GM18909 (cell line): ENCODE measurements at regions not wholly inside any gene's neighbourhood (a gene's known extent, or its start where the extent isn't known, plus 50 kb on each side); places are given as distances from the start of the nearest gene placed in this dataset.

Experiments
- ATAC-seq: cut with Tn5 transposase; IDR thresholded peaks from one replicate; pipeline ENCODE4 v1.9.1; 2021; ENCODE audit warnings: mild to moderate bottlenecking; ENCODE audit not compliant: unreplicated experiment, poor library complexity

DNA sequence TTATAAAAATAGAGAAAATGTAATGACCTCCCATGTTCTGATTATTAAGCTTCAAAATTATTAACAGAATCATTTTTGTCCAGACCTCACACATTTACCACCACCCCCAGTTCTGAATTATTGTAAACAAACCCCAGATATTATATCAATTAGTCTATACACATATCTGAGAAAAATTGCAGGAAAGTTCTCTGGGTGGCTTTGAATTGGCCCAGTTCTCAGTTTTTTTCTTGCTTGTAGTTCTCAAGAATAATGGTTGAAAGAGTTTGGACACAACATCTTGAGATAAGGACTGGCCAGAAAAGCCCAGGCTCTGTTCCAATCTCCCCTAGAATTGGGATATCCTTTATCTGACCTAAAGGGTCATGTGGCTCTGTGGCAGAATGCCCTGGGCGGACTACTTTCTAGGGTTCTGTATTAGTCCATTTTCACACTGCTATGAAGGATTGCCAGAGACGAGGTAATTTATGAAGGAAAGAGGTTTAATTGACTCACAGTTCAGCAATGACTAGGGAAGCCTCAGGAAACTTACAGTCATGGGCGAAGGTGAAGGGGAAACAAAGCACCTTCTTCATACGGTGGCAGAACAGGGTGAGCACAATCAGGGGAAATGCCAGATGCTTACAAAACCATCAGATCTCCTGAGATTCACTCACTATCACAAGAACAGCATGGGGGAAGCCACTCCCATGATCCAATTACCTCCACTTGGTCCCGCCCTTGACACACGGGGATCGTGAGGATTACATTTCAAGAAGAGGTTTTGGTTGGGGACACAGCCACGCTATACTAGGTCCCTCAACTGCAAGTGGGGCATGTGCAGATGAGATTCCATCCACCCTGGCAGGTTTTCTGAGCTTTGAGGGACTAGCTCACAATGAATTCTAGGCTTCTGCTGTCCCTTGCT is 1504.6 kb upstream of the FLRT2 start:
- no peak for ATAC-seq

DNA sequence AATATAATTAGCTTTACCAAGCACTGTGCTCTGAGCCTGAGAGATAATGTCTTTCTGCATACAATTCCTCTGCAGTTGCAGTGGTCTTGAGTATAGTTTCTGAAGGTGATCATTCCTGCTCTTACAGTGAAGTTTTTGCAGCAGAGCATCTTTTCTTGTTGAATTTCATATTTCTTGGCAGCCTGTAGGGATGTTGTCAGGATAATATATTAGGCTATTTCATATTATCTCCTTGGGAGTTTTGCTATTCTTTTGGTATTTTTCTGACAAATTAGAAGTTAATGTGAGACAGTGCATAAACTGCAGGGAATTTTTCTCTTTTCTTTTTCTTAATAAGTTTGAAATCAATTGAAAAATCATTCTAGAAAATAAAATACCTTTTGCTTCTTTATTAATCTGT is 1502.6 kb upstream of the FLRT2 start:
- ATAC-seq: no peak

DNA sequence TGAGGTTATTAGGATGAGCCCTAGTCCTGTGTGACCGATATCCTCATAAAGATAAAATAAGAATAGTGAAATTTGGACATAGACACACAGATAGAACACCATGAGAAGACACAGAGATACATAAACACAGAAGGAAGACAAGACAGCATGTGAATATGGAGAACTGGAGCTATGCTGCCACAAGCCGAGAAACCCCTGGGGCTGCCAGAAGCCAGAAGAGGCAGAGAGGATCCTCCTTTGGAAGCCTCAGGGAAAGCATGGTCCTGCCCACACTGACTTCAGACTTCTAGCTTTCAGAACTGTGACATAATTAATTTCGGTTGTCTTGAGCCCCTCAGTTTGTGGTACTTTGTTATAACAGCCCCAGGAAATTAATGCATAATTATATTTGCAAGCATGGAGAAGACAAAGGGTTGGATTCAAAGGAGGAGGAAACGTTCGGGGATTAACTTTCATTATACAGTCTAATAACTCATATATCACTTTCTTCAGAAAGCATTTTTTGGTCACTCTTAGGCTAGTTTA is 1501.8 kb upstream of the FLRT2 start:
- ATAC-seq: no peak

DNA sequence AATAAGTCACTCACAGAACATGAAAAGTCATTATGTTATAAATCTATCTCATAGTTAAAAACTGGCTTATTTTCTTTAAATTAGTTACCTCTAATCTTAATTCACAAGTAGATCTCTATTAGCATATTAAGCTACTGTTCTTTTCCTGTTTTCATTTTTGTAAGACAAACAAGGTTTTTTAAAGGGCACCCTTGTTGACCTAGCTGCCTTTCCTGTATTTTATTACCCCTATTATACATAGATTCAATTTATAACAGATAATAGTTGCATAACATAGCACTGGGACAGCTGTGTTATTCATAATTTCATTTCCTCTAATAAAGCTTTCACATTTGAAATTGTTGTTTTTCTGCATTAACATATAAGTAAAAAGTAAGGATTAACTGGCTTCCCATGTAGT is 1500.7 kb upstream of the FLRT2 start:
- no peak for ATAC-seq

DNA sequence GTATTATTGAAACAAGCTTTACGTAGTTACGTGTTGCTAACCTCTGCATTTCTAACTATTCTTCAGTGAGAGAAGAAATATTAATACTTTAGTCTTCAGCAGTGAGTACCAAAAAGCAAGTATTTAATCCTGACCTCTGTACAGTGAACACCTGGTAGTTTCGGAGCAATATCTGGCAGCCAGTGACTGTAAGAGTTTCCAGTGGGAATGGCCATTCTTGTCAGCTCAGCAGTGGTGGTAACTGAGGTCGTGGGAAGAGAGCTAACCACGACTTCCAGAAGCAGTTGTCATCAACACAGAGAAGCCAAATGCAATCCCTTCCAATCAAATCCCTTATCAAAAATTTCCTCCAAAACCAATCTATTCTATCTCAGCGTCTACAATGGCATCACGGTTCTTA is 1500.2 kb upstream of the FLRT2 start:
- ATAC-seq: no peak

DNA sequence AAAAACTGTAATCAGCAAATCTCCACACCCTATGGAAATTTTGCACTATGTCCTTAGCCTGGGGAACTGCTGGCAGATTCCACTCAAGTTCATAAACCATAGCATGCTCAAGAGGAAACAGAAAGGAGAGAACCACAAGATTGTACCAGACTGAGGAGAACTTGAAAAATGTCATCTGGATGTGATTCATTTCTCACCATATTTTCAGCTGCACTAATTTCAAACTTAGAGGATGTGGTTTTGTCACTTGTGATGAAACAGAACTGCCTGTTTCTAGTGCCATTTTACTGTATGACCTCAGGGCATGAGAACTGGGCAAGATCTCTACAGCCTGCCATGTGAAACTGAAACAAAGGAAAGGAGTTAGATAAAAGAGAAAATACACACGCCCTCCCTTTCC is 1493.1 kb upstream of the FLRT2 start:
- ATAC-seq: no peak

DNA sequence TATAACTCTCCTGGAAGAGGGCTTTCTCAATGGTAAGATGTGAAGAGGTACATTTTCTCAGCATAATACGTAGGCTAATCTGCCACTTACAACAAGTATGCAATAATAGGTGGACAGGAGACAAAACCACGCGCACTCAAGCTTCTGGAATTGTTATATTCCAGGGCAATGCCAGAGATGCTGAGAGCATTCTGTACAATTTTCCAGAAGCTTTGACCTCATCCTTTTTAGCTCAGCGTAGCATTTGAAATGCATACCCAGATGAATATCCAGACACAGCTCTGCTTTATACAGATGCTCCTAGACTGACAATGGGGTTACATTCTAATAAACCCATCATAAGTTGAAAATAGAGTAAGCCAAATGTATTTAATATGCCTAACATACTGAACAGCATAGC is 1492.4 kb upstream of the FLRT2 start:
- ATAC-seq: no peak

DNA sequence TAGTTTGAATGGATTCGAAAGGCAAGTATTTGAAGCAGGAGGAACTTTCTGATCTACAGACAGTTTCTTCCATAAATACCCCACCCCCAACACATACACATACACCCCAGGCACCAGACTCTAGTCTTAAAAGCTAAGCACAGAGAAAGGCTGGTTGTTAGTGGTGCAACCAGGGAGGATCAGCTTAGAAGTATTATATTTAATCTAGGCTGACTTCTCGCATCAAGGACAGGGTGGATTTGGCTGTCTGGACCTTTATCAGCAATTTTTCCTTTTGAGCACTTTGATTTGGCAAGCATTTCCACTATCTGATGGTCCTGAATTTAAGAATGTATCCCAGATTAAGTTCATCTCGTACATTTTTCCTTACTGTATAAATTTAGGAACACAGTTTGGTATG is 1489.8 kb upstream of the FLRT2 start:
- ATAC-seq: no peak

DNA sequence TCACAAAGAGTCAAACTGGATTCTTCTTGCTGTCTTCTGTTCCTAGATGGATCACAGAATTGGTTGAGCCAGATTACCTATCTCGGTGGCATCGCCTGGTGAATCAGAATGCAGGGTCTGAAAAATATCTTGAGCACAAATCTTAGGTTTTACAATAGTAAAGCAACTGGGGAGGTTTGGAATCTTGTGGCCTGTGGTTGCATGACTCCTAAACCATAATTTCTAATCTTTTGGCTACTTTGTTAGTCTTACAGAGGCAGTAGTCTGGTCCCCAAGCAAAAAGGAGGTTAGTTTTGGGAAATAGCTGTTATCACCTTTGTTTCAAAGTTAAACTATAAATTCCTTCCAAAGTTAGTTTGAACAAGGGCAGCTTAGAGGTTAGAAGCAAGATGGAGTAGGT is 1488.5 kb upstream of the FLRT2 start:
- no peak for ATAC-seq

DNA sequence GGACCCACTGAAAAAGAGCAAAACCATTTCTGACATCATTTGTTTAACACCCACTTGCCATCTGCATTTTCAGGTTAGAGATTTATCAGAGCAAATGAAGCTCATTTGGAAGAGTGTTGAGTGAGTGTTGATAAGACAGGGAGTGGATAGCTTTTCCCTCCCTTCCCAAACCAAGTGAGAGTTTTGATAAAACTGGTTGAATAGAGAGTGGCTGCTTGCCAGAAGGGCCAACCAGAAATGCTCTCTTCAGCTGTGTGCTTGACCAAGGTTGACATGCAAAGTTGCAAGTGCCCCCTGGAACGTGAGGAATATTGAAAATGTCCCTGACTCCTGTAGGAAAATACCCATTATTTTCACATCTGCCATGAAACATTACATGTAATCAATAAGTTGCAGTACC is 1487.0 kb upstream of the FLRT2 start:
- no peak for ATAC-seq

DNA sequence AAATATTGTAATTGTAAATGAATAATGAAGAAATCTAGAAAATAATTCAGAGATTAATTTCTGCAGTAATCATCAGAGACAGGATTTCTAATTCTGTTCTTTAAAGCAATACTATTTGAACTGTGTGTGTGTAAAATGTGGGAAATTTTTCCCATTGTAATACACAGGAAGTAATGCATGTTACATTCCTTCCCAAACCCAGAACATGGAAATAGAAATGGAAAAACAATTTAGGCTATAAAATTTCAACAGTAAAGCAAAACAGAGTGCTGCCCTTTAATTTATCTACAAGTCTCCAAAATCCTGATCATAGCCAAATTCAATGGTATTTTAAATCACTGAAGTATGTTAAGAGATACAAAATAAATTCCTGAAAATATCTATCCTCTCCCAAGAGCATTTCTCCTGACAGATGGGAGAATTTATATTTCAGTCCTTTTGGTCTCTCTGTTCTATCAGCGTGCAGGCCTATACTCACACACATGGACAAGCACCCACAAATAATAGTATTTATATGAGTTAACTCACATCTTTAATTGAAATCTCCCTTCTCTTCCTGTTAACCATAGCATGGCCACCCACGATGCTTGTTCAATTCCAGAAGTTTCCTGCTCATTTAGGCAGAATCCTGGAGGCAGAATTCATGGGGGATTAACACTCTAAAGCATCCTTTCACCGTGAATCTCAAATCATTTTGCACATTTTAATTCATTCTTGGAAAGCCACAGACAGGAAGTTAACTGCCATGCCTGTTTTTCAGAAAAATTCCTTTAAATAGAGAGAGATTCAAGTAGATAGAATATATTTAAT is 1465.4 kb upstream of the FLRT2 start:
- no peak for ATAC-seq

DNA sequence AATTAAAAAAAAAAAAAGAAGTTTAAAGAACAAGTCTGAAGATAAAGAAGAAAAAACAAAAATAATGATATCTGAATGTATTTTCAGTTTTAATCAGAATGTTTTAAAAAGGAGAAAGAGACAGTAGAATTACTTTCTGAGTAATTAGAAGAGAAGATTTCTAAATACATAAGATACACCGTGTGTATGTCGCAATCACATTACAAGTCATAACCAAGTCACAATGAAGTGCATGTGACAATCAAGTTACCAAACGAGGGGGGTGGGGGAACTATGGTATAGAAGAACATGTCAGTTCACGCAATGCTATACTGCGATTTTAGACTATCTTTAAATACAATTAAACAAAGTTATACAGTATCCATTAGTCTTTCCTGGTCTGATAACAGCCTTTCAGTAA is 1464.1 kb upstream of the FLRT2 start:
- ATAC-seq: no peak

DNA sequence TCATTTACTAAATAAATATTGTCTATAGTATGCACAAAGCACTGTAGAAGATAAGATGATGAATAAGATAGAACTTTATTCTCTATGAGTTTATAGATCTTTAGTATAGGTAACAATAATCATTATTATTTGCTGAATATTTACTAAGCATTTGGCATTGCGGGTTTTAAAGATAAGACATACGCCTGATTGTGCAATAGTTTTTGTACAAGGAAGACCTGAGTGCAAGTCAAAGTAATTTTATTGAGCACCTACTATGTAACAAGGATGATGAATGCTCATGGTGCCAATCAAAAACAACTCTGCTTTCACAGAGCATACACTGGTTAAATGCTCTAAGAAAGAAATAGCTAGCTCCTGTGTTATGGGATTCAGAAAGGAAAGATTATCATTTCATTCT is 1461.7 kb upstream of the FLRT2 start:
- no peak for ATAC-seq

DNA sequence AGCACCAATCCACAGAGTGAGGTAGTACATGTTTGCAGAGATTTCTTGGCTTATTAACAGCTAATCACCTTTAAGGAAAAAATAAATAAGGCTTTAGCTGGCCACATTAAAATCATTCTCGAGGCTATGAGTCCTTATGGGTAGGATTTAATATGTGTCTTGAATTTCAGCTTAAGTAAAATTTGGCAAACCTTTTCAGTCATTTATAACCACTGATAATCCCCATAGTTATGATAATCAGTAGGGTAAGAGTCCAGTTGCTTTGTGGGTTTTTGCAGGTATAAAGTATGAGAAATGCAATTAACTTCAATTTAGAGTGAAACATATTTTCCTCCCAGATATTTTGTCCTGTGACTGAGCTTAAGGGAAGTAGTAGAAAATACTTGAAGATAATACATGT is 1458.9 kb upstream of the FLRT2 start:
- ATAC-seq: no peak

DNA sequence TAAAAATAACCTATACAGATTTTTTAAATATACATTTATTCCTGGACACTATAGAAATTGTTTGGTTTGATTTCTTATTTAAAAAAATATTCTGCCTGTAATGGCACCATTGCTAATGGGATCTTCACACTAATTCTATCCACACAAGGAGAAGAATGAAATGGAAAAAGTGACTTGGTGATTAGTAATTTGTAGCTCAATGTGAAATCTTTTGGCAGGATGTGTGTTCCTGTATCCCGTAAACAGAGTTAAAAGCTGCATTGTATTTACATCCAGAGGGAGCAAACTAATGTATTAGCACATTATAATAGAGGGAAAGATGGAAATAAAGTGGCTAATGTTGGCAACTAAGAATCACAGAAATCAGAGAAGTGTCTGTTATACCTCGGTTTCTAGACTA is 1455.3 kb upstream of the FLRT2 start:
- ATAC-seq: no peak

DNA sequence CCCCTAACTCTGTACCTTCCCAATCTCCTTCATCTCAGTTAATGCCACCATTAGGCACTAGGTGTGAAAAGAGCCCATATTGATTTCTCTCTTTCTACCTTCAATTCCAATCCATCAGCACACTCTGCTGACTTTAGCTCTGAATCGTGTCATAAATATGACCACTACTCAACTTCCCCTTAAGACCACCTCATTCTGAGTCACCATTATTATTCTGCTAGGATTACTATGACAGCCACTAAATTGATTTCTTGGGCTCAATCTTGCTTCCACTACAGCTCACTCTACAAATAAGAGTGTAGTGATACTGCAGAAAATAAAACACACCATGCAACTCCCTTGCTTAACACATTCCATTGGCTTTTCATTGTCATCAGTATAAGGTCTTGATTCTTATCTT is 1449.0 kb upstream of the FLRT2 start:
- ATAC-seq: no peak

DNA sequence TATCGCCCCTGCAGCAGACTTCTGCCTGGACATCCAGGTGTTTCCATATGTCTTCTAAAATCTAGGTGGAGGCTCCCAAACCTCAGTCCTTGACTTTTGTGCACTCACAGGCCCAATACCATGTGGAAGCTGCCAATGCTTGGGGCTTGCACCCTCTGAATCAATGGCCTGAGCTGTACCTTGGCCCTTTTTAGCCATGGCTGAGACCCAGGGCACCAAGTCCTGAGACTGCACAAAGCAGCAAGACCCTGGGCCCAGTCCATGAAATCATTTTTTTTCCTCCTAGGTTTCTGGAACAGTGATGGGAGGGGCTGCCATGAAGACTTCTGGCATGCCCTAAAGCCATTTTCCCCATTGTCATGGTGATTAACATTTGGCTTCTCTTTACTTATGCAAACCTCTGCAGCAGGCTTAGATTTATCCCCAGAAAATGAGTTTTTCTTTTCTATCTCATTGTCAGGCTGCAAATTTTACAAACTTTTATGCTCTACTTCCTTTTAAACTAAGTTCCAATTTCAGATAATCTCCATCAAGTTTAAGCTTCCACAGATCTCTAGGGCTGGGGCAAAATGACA is 1445.8 kb upstream of the FLRT2 start:
- ATAC-seq: no peak

DNA sequence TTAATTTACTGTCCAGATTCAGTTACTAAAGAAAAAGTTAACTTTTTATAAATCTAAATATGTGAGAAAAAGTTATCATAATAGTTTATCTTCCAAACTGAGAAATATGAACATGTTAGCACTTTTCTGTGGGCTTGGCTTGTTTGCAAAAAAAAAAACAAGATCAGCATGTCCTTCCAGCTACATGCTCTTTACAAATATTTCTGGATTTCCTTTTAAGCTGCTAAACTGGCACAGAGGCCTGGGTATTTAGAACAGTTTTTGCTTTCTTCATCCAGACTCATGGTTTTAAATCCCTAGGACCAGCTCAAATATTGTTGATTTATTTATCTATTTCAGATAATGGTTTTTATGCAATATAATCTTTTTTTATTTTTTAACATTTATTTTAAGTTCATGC is 1444.5 kb upstream of the FLRT2 start:
- ATAC-seq: no peak

DNA sequence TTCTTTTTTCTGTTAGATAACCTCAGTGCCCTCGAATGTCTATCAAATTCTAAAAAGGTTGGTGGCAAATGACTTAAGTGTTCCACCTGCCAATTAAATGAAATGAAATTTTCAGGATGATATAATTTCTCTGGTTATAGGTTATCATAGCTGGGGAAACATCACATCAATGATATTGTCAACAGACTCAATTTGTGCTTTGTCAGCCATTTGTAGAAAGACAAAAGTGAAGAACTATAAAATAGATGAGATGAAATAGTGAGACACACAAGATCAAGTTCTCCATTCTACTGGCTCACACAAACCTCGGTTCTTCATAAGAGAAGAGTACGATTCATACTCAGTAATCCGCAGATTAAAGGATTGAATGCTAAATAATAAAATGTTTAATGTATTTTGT is 1443.2 kb upstream of the FLRT2 start:
- no peak for ATAC-seq

DNA sequence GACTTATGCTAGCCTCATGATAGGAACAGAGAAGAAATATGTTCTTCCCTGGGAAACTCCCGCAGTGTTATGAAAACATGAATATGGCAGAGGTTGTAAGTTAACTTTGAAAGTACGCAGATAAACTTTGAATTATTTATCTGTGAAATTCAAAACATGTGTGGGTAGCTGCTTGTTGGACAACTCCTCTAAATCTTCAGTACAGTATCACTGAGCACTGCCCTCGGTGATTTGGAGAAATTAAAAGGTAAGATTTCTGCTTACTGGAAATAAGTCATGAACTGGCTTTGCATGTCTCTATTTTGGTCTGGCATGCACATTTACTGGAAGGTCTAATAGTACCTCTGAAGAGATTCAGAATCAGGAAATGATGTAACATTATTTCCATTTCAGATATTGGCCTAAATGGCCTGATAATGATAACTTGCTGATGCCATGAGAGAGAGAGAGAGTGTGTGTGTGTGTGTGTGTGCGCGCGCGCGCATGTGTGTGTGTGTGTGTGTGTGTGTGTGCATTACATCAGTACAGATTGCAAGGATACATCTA is 1441.9 kb upstream of the FLRT2 start:
- no peak for ATAC-seq

DNA sequence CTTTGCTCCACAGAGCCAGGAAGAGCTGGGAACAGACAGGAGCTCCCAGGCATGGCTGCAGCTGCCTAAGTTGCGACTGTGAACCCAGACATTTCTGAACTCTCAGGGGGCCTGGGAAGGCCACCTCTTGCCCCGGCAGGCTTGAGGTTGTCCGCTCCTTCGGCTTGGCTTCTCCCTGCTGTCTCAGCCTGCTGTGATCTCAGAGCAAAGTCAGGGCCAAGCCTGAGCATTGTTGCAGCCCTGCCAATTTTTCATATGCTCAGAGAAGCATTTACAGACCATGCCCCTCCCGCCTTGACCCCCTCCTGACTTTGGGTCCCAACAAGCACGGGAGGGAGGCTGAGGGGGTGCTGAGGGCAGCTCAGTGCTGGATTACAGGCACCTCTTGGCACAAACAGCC is 1439.1 kb upstream of the FLRT2 start:
- no peak for ATAC-seq
